Right forelimb (tissue), 1 donor: ENCODE measurements at regions not wholly inside any gene's neighbourhood (a gene's known extent, or its start where the extent isn't known, plus 50 kb on each side); places are given as distances from the start of the nearest gene placed in this dataset.
"Not testable (repeated sequence)": the region's sequence is repeated elsewhere in the genome, so short reads cannot be mapped to it uniquely, and the experiment has no call there.

Source experiments
- DNase-seq: peaks from one replicate; pipeline ENCODE4 v3.0.0-alpha.2; 2018

- DNase-seq: no peak
These were observed 342.6 kb upstream of the COL8A1 start for GRCh38 chr3:99295836-99296235.

- not testable (repeated sequence) for DNase-seq
These were observed 344.3 kb upstream of the COL8A1 start for GRCh38 chr3:99294092-99294491.

GRCh38 chr3:99287876-99288275 is 350.5 kb upstream of the COL8A1 start:
- no peak for DNase-seq

- no peak for DNase-seq
These were observed 352.0 kb upstream of the COL8A1 start for GRCh38 chr3:99286266-99286845.

GRCh38 chr3:99269606-99270351 is 368.3 kb upstream of the DCBLD2 start:
- DNase-seq: no peak

GRCh38 chr3:99256788-99257187 is 355.3 kb upstream of the DCBLD2 start:
- DNase-seq: no peak

- no peak for DNase-seq
These were observed 352.5 kb upstream of the DCBLD2 start for GRCh38 chr3:99253963-99254355.

GRCh38 chr3:99250821-99251355 is 349.4 kb upstream of the DCBLD2 start:
- no peak for DNase-seq

GRCh38 chr3:99250272-99250671 is 348.8 kb upstream of the DCBLD2 start:
- DNase-seq: no peak

- no peak for DNase-seq
These were observed 348.1 kb upstream of the DCBLD2 start for GRCh38 chr3:99249627-99250026.

GRCh38 chr3:99248913-99249312 is 347.4 kb upstream of the DCBLD2 start:
- no peak for DNase-seq

GRCh38 chr3:99248130-99248529 is 346.6 kb upstream of the DCBLD2 start:
- DNase-seq: no peak

GRCh38 chr3:99246010-99246654 is 344.6 kb upstream of the DCBLD2 start:
- no peak for DNase-seq

- no peak for DNase-seq
These were observed 340.8 kb upstream of the DCBLD2 start for GRCh38 chr3:99242271-99242670.

GRCh38 chr3:99240700-99241099 is 339.2 kb upstream of the DCBLD2 start:
- DNase-seq: no peak

- DNase-seq: no peak
These were observed 335.1 kb upstream of the DCBLD2 start for GRCh38 chr3:99236576-99236975.

GRCh38 chr3:99232696-99233095 is 331.2 kb upstream of the DCBLD2 start:
- no peak for DNase-seq

- DNase-seq: no peak
These were observed 317.0 kb upstream of the DCBLD2 start for GRCh38 chr3:99218468-99218867.

GRCh38 chr3:99212969-99213368 is 311.5 kb upstream of the DCBLD2 start:
- DNase-seq: no peak

- no peak for DNase-seq
These were observed 309.8 kb upstream of the DCBLD2 start for GRCh38 chr3:99211309-99211708.

GRCh38 chr3:99199021-99199420 is 297.5 kb upstream of the DCBLD2 start:
- DNase-seq: no peak

GRCh38 chr3:99191186-99191585 is 289.7 kb upstream of the DCBLD2 start:
- DNase-seq: no peak

GRCh38 chr3:99188936-99189335 is 287.4 kb upstream of the DCBLD2 start:
- no peak for DNase-seq

- no peak for DNase-seq
These were observed 284.5 kb upstream of the DCBLD2 start for GRCh38 chr3:99186016-99186415.
